ENCODE measurements at regions not wholly inside any gene's neighbourhood (a gene's known extent, or its start where the extent isn't known, plus 50 kb on each side); places are given as distances from the start of the nearest gene placed in this dataset.
"Not testable (repeated sequence)": the region's sequence is repeated elsewhere in the genome, so short reads cannot be mapped to it uniquely, and the experiment has no call there.

GRCh38 chr20:40965671-40966070 lies 63.0 kb upstream of the TOP1 start:
- Mint-ChIP-seq H3K4me3 (no peak overlapping the region), H3K27me3 (peaks cover 23% of the 10 kb centered on the region), H3K9me3 (no peaks in the 10 kb centered on the region), H3K27ac (no peak overlapping the region), H3K36me3 (ENCODE audit: low read depth) (no peaks in the 10 kb centered on the region), H3K4me1 (ENCODE audit: low read depth) (peaks cover 23% of the 10 kb centered on the region)
- intact Hi-C loops (cut with micrococcal nuclease): loop anchor here (2.0 to 10.0 kb wide), 2 partner anchors 267 to 1851 kb away; no protein-coding TSS in a partner anchor

- no peaks in the 10 kb centered on the region for H3K9me3 Mint-ChIP-seq
- peaks cover 27% of the 10 kb centered on the region for H3K27me3 Mint-ChIP-seq
- H3K4me1 Mint-ChIP-seq (ENCODE audit: low read depth): peaks cover 22% of the 10 kb centered on the region
- no peak overlapping the region for H3K4me3 Mint-ChIP-seq
- intact Hi-C loops (cut with micrococcal nuclease): loop anchor here (2.0 to 10.0 kb wide), 2 partner anchors 267 to 1851 kb away; no protein-coding TSS in a partner anchor
- no peak overlapping the region for H3K27ac Mint-ChIP-seq
- H3K36me3 Mint-ChIP-seq (ENCODE audit: low read depth): no peaks in the 10 kb centered on the region
Observed at GRCh38 chr20:40966103-40966502, 62.5 kb upstream of the TOP1 start.

- Mint-ChIP-seq H3K27ac (no peak overlapping the region), H3K27me3 (peaks cover 30% of the 10 kb centered on the region), H3K4me3 (no peak overlapping the region), H3K4me1 (ENCODE audit: low read depth) (peaks cover 16% of the 10 kb centered on the region), H3K9me3 (no peaks in the 10 kb centered on the region), H3K36me3 (ENCODE audit: low read depth) (no peaks in the 10 kb centered on the region)
- intact Hi-C loops (cut with micrococcal nuclease): loop anchor here (2.0 to 10.0 kb wide), 2 partner anchors 266 to 1852 kb away; no protein-coding TSS in a partner anchor
Observed at GRCh38 chr20:40966516-40967185, 62.0 kb upstream of the TOP1 start.

- H3K4me3 Mint-ChIP-seq: no peak overlapping the region
- H3K27ac Mint-ChIP-seq: no peak overlapping the region
- peaks cover 10% of the 10 kb centered on the region for H3K4me1 Mint-ChIP-seq (ENCODE audit: low read depth)
- H3K9me3 Mint-ChIP-seq: no peaks in the 10 kb centered on the region
- H3K36me3 Mint-ChIP-seq (ENCODE audit: low read depth): no peaks in the 10 kb centered on the region
- H3K27me3 Mint-ChIP-seq: peaks cover 28% of the 10 kb centered on the region
- intact Hi-C loops (cut with micrococcal nuclease): loop anchor here (1.0 to 10.0 kb wide), 4 partner anchors 128 to 1853 kb away; partner anchors contain the start of gene LPIN3
Observed at GRCh38 chr20:40967700-40968099, 60.9 kb upstream of the TOP1 start.

GRCh38 chr20:40968816-40969562 lies 59.6 kb upstream of the TOP1 start:
- Mint-ChIP-seq H3K4me3 (peak overlapping the region; percentile 79), H3K27me3 (peaks cover 31% of the 10 kb centered on the region), H3K27ac (peak overlapping the region; percentile 36)
- intact Hi-C loops (cut with micrococcal nuclease): loop anchor here (1.0 to 10.0 kb wide), 3 partner anchors 126 to 1854 kb away; partner anchors contain the start of gene LPIN3
- not testable (repeated sequence) for H3K36me3 Mint-ChIP-seq (ENCODE audit: low read depth); H3K4me1 Mint-ChIP-seq (ENCODE audit: low read depth); H3K9me3 Mint-ChIP-seq

- H3K36me3 Mint-ChIP-seq (ENCODE audit: low read depth): no peaks in the 10 kb centered on the region
- H3K4me3 Mint-ChIP-seq: no peak overlapping the region
- intact Hi-C loops (cut with micrococcal nuclease): no loop called here
- H3K4me1 Mint-ChIP-seq (ENCODE audit: low read depth): peaks cover 10% of the 10 kb centered on the region
- H3K9me3 Mint-ChIP-seq: no peaks in the 10 kb centered on the region
- no peak overlapping the region for H3K27ac Mint-ChIP-seq
- peaks cover 38% of the 10 kb centered on the region for H3K27me3 Mint-ChIP-seq
Observed at GRCh38 chr20:40970218-40970617, 58.4 kb upstream of the TOP1 start.

- Mint-ChIP-seq H3K27me3 (peaks cover 28% of the 10 kb centered on the region), H3K27ac (no peak overlapping the region), H3K36me3 (ENCODE audit: low read depth) (peaks cover 6% of the 10 kb centered on the region), H3K4me3 (no peak overlapping the region), H3K4me1 (ENCODE audit: low read depth) (no peaks in the 10 kb centered on the region), H3K9me3 (peaks cover 24% of the 10 kb centered on the region)
- intact Hi-C loops (cut with micrococcal nuclease): no loop called here
Observed at GRCh38 chr20:40977218-40977617, 51.4 kb upstream of the TOP1 start.

- intact Hi-C loops (cut with micrococcal nuclease): no loop called here
- H3K27me3 Mint-ChIP-seq: peaks cover 26% of the 10 kb centered on the region
- H3K36me3 Mint-ChIP-seq (ENCODE audit: low read depth): peaks cover 6% of the 10 kb centered on the region
- peaks cover 24% of the 10 kb centered on the region for H3K9me3 Mint-ChIP-seq
- H3K27ac Mint-ChIP-seq: no peak overlapping the region
- H3K4me3 Mint-ChIP-seq: no peak overlapping the region
- no peaks in the 10 kb centered on the region for H3K4me1 Mint-ChIP-seq (ENCODE audit: low read depth)
Observed at GRCh38 chr20:40978761-40979160, 49.9 kb upstream of the TOP1 start.

All from dendritic cell treated with granulocyte-macrophage colony-stimulating factor and Interleukin-4, amounts not matched to agents 40 ng/mL and 50 ng/mL, for 4 days (primary cell).